ENCODE measurements at regions not wholly inside any gene's neighbourhood (a gene's known extent, or its start where the extent isn't known, plus 50 kb on each side); places are given as distances from the start of the nearest gene placed in this dataset.

DNA sequence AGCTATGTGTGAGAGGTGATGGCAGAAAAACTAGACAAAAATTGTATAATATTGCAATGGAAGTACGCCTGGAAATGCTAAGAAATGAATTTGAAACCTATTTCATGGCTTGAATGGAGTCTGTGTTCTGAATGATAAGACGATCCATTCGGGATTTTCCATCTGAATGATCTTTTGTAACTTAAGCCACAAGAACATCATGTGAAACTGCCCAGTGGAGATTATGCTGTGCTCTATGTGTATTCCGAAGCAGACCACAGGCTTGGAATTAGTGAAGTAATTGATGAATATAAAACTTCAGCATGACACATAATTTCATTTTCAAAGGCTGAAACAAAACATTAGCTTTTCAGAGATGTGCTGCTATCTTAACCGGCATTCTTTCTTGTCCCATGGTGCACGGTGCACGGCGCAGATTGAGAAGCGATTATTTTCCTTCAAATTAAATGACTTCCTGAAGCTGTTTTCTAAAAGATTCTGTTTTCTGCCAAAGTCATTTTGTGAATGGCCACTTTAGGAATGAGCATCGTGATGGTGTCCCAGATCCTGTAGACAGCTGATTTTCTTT, 652.9 kb downstream of the PLA2G4A start:
- TF ChIP-seq POLR2A (IDR thresholded peaks at IDR 0.05): no peak
- TF ChIP-seq, protein P1, sequence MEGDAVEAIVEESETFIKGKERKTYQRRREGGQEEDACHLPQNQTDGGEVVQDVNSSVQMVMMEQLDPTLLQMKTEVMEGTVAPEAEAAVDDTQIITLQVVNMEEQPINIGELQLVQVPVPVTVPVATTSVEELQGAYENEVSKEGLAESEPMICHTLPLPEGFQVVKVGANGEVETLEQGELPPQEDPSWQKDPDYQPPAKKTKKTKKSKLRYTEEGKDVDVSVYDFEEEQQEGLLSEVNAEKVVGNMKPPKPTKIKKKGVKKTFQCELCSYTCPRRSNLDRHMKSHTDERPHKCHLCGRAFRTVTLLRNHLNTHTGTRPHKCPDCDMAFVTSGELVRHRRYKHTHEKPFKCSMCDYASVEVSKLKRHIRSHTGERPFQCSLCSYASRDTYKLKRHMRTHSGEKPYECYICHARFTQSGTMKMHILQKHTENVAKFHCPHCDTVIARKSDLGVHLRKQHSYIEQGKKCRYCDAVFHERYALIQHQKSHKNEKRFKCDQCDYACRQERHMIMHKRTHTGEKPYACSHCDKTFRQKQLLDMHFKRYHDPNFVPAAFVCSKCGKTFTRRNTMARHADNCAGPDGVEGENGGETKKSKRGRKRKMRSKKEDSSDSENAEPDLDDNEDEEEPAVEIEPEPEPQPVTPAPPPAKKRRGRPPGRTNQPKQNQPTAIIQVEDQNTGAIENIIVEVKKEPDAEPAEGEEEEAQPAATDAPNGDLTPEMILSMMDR (IDR thresholded peaks at IDR 0.05): no peak

Measured in right lobe of liver (tissue), 4 donors.